ENCODE measurements at regions not wholly inside any gene's neighbourhood (a gene's known extent, or its start where the extent isn't known, plus 50 kb on each side); places are given as distances from the start of the nearest gene placed in this dataset.

- DNase-seq, result no peak
These were observed 142.5 kb upstream of the ROBO1 start for GRCh38 chr3:79910337-79910736.

GRCh38 chr3:79906106-79906505 is 138.3 kb upstream of the ROBO1 start:
- no peak for DNase-seq

GRCh38 chr3:79902151-79902550 is 134.4 kb upstream of the ROBO1 start:
- no peak for DNase-seq

GRCh38 chr3:79898907-79899306 is 131.1 kb upstream of the ROBO1 start:
- DNase-seq, result no peak

GRCh38 chr3:79896086-79896485 is 128.3 kb upstream of the ROBO1 start:
- no peak for DNase-seq

GRCh38 chr3:79887213-79887612 is 119.4 kb upstream of the ROBO1 start:
- DNase-seq, result no peak

GRCh38 chr3:79886204-79886603 is 118.4 kb upstream of the ROBO1 start:
- no peak for DNase-seq

GRCh38 chr3:79885407-79885806 is 117.6 kb upstream of the ROBO1 start:
- DNase-seq, result no peak

GRCh38 chr3:79884354-79884753 is 116.6 kb upstream of the ROBO1 start:
- no peak for DNase-seq

GRCh38 chr3:79881431-79881830 is 113.6 kb upstream of the ROBO1 start:
- DNase-seq, result no peak

- no peak for DNase-seq
These were observed 110.9 kb upstream of the ROBO1 start for GRCh38 chr3:79878708-79879107.

- DNase-seq, result no peak
These were observed 106.8 kb upstream of the ROBO1 start for GRCh38 chr3:79874646-79875045.

GRCh38 chr3:79872483-79872882 is 104.7 kb upstream of the ROBO1 start:
- no peak for DNase-seq

- DNase-seq, result no peak
These were observed 103.9 kb upstream of the ROBO1 start for GRCh38 chr3:79871656-79872055.

- DNase-seq, result no peak
These were observed 102.5 kb upstream of the ROBO1 start for GRCh38 chr3:79870313-79870620.

- DNase-seq, result no peak
These were observed 101.9 kb upstream of the ROBO1 start for GRCh38 chr3:79869461-79870312.

- DNase-seq, result no peak
These were observed 98.4 kb upstream of the ROBO1 start for GRCh38 chr3:79866162-79866561.

GRCh38 chr3:79864077-79864476 is 96.3 kb upstream of the ROBO1 start:
- DNase-seq, result no peak

GRCh38 chr3:79848876-79849275 is 81.1 kb upstream of the ROBO1 start:
- DNase-seq, result no peak

- no peak for DNase-seq
These were observed 80.1 kb upstream of the ROBO1 start for GRCh38 chr3:79847928-79848327.

GRCh38 chr3:79846148-79846933 is 78.5 kb upstream of the ROBO1 start:
- no peak for DNase-seq

GRCh38 chr3:79845546-79845945 is 77.7 kb upstream of the ROBO1 start:
- no peak for DNase-seq

GRCh38 chr3:79844176-79844575 is 76.4 kb upstream of the ROBO1 start:
- DNase-seq, result no peak

GRCh38 chr3:79843180-79843579 is 75.4 kb upstream of the ROBO1 start:
- DNase-seq, result no peak

GRCh38 chr3:79835701-79836100 is 67.9 kb upstream of the ROBO1 start:
- DNase-seq, result no peak

Measured in activated CD4-positive, alpha-beta T cell treated with anti-CD3 and anti-CD28 coated beads, Interleukin-2, amount 50 U/mL, for 48 hours (primary cell).